SH-SY5Y (cell line): ENCODE measurements at regions not wholly inside any gene's neighbourhood (a gene's known extent, or its start where the extent isn't known, plus 50 kb on each side); places are given as distances from the start of the nearest gene placed in this dataset.

Experiments
- GATA2 ChIP-seq: IDR thresholded peaks from 2 replicates; pipeline ENCODE4 v1.6.1; 2011; ENCODE audit warnings: mild to moderate bottlenecking, low read depth, low read length
- GATA3 ChIP-seq: IDR thresholded peaks from 2 replicates; pipeline ENCODE4 v1.6.1; 2011; ENCODE audit warnings: low read depth, mild to moderate bottlenecking, low read length, moderate library complexity

DNA sequence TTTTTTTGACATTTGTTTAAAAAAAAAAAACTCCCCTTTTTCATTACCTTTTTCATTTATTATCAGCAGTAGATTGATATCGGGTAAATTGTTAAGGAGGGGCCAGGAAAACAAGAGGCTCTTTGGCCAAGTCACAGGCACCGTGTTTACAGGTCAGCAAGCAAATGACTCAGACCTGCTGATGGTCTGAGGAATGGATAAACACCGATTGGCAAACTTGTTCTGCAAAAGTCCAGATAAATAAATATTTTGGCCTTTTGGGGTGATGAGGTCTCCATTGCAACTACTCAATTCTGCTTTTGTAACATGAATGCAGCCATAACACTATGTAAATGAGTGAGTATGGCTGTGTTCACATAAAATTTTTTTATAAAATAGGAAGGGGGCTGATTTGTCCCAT lies 94.0 kb downstream of the RPS29 start:
- no peak for TF ChIP-seq GATA3
- TF ChIP-seq GATA2 = no peak
